HPDE6-E6E7 (cell line): ENCODE measurements at regions not wholly inside any gene's neighbourhood (a gene's known extent, or its start where the extent isn't known, plus 50 kb on each side); places are given as distances from the start of the nearest gene placed in this dataset.

Experiments
- DNase-seq: peaks from one replicate; pipeline ENCODE4 v3.0.0; 2011; ENCODE audit warnings: missing footprints; ENCODE audit errors: extremely low spot score

- DNase-seq, result no peak
These were observed 534.9 kb upstream of the KLF12 start for GRCh38 chr13:74669149-74669548.

GRCh38 chr13:74667656-74668203, 533.5 kb upstream of the KLF12 start:
- DNase-seq, result no peak

GRCh38 chr13:74662905-74663304, 528.7 kb upstream of the KLF12 start:
- DNase-seq, result no peak

- DNase-seq, result no peak
These were observed 527.6 kb upstream of the KLF12 start for GRCh38 chr13:74661851-74662250.

GRCh38 chr13:74657765-74658164, 523.6 kb upstream of the KLF12 start:
- DNase-seq, result no peak

GRCh38 chr13:74651121-74651520, 516.9 kb upstream of the KLF12 start:
- DNase-seq, result no peak

- no peak for DNase-seq
These were observed 513.8 kb upstream of the KLF12 start for GRCh38 chr13:74647991-74648390.

GRCh38 chr13:74647211-74647610, 513.0 kb upstream of the KLF12 start:
- DNase-seq, result no peak

GRCh38 chr13:74646091-74646490, 511.9 kb upstream of the KLF12 start:
- no peak for DNase-seq

GRCh38 chr13:74645586-74645985, 511.4 kb upstream of the KLF12 start:
- DNase-seq, result no peak

- no peak for DNase-seq
These were observed 510.0 kb upstream of the KLF12 start for GRCh38 chr13:74644229-74644628.

GRCh38 chr13:74641586-74641985, 507.4 kb upstream of the KLF12 start:
- no peak for DNase-seq

- DNase-seq, result no peak
These were observed 499.5 kb upstream of the KLF12 start for GRCh38 chr13:74633734-74634133.

- no peak for DNase-seq
These were observed 495.8 kb upstream of the KLF12 start for GRCh38 chr13:74629985-74630384.

GRCh38 chr13:74625541-74625940, 491.3 kb upstream of the KLF12 start:
- DNase-seq, result no peak

- DNase-seq, result no peak
These were observed 489.6 kb upstream of the KLF12 start for GRCh38 chr13:74623761-74624160.

GRCh38 chr13:74622284-74622683, 488.1 kb upstream of the KLF12 start:
- DNase-seq, result no peak

GRCh38 chr13:74620711-74621110, 486.5 kb upstream of the KLF12 start:
- no peak for DNase-seq

GRCh38 chr13:74620308-74620707, 486.1 kb upstream of the KLF12 start:
- DNase-seq, result no peak

GRCh38 chr13:74597526-74597925, 463.3 kb upstream of the KLF12 start:
- DNase-seq, result no peak

GRCh38 chr13:74596691-74597090, 462.5 kb upstream of the KLF12 start:
- DNase-seq, result no peak

- DNase-seq, result no peak
These were observed 459.5 kb upstream of the KLF12 start for GRCh38 chr13:74593688-74594087.

GRCh38 chr13:74586847-74587246, 452.6 kb upstream of the KLF12 start:
- DNase-seq, result no peak

- DNase-seq, result no peak
These were observed 442.2 kb upstream of the KLF12 start for GRCh38 chr13:74576420-74576819.

GRCh38 chr13:74575729-74576125, 441.5 kb upstream of the KLF12 start:
- no peak for DNase-seq
